NCI-H2196 treated with DMSO at 0.1 percent for 48 hours (cell line): ENCODE measurements at regions not wholly inside any gene's neighbourhood (a gene's known extent, or its start where the extent isn't known, plus 50 kb on each side); places are given as distances from the start of the nearest gene placed in this dataset.

ENCODE experiments used
- DNase-seq: peaks from one replicate; lab custom pipeline; 2025; ENCODE audit not compliant: unreplicated experiment; lab: John Stamatoyannopoulos, UW

GRCh38 chr5:138626333-138626944 is 51.2 kb upstream of the HSPA9 start:
- DNase-seq = no peak

DNA sequence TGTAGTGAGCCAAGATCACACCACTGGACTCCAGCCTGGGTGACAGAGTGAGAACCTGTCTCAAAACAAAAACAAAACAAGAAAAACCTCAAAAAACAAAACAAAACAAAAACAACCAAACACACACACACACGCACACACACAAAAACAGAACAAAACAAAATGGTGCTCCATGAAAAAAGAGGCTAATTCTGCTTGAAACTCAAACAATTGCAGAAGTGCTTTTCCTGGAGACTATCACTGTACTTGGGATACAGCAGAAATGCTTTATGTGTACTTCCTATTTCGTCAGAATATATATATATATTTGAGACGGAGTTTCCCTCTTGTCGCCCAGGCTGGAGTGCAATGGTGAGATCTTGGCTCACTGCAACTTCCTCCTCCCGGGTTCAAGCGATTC is 49.9 kb upstream of the HSPA9 start:
- no peak for DNase-seq
